Small intestine (tissue), 7 donors: ENCODE measurements at regions not wholly inside any gene's neighbourhood (a gene's known extent, or its start where the extent isn't known, plus 50 kb on each side); places are given as distances from the start of the nearest gene placed in this dataset.

Experiments used
- DNase-seq, 2 donors: peaks; one replicate each; pipeline versions ENCODE4 v3.0.0 to v3.0.0-alpha.2; 2013
- FAIRE-seq: peaks from 2 replicates; lab custom pipeline; 2012; peaks lifted over from hg19 to GRCh38; lab: Jason Lieb, UNC
- H3K27ac ChIP-seq, 3 donors: one replicate each; pipeline ENCODE4 v1.5.1; 2013; ENCODE audit warnings: low read length in 2 of 3, mild to moderate bottlenecking in 2 of 3, control low read depth in 1 of 3, inconsistent platforms in 1 of 3, low read depth in 1 of 3, moderate library complexity in 1 of 3
- H3K27me3 ChIP-seq, 3 donors: one replicate each; pipeline ENCODE4 v1.6.1; 2013; ENCODE audit warnings: low read length in 3 of 3, inconsistent platforms in 1 of 3; ENCODE audit not compliant: control insufficient read depth in 3 of 3, insufficient read depth in 3 of 3
- H3K36me3 ChIP-seq, 3 donors: one replicate each; pipeline ENCODE4 v1.6.1; 2013; ENCODE audit warnings: low read length in 3 of 3, inconsistent platforms in 1 of 3, low read depth in 1 of 3, mild to moderate bottlenecking in 1 of 3, moderate library complexity in 1 of 3; ENCODE audit not compliant: control insufficient read depth in 3 of 3, insufficient read depth in 2 of 3
- H3K4me1 ChIP-seq, 3 donors: one replicate each; pipeline ENCODE4 v1.6.1; 2013; ENCODE audit warnings: low read length in 2 of 3, inconsistent platforms in 1 of 3, low read depth in 1 of 3, mild to moderate bottlenecking in 1 of 3, moderate library complexity in 1 of 3; ENCODE audit not compliant: control insufficient read depth in 3 of 3, insufficient read depth in 2 of 3
- H3K4me3 ChIP-seq, 3 donors: one replicate each; pipeline ENCODE4 v1.5.1; 2013; ENCODE audit warnings: low read length in 3 of 3, control low read depth in 1 of 3, inconsistent platforms in 1 of 3, low read depth in 1 of 3, mild to moderate bottlenecking in 1 of 3, moderate library complexity in 1 of 3
- H3K9me3 ChIP-seq, 2 donors: one replicate each; pipeline ENCODE4 v1.6.1; 2013; ENCODE audit warnings: low read depth in 1 of 2, low read length in 1 of 2; ENCODE audit not compliant: control insufficient read depth in 2 of 2, insufficient read depth in 1 of 2
- WGBS, 3 donors: extraction: QIAGEN DNeasy Blood & Tissue Kit; methylation state at CpG; one replicate each; pipeline ENCODE4 v1.1.7; 2013; 5-methylcytosine and 5-hydroxymethylcytosine counted together
- donor health status: healthy with polysubstance abuse.
- donor health status: control.
- donor health status: control.
- donor health status: Bipolar disorder and iron deficiency.
- donor health status: healthy.

GRCh38 chr5:65068410-65068809 is 299.7 kb downstream of the CWC27 start:
- no peaks in the 10 kb centered on the region for H3K9me3 ChIP-seq
- H3K4me1 ChIP-seq, result no peaks in the 10 kb centered on the region
- H3K36me3 ChIP-seq, result no peaks in the 10 kb centered on the region
- no peaks in the 10 kb centered on the region for H3K27me3 ChIP-seq
- no peak overlapping the region for H3K4me3 ChIP-seq
- WGBS, 3 donors, result 84 to 93% (median 90%) methylated on average over 2 of the region's 2 CpGs
- FAIRE-seq (no peak), DNase-seq (no peak)
- H3K27ac ChIP-seq, result no peak overlapping the region

- Histone ChIP-seq H3K36me3 (no peaks in the 10 kb centered on the region), H3K4me3 (no peak overlapping the region), H3K9me3 (no peaks in the 10 kb centered on the region), H3K27me3 (no peaks in the 10 kb centered on the region), H3K27ac (no peak overlapping the region), H3K4me1 (no peaks in the 10 kb centered on the region)
- FAIRE-seq (no peak), DNase-seq (no peak)
- WGBS, 3 donors, result 47 to 81% (median 74%) methylated on average over 1 of the region's 1 CpG
These were observed 301.3 kb downstream of the CWC27 start for GRCh38 chr5:65070026-65070425.

- Histone ChIP-seq H3K4me1 (no peaks in the 10 kb centered on the region), H3K9me3 (no peaks in the 10 kb centered on the region), H3K27me3 (no peaks in the 10 kb centered on the region), H3K4me3 (no peak overlapping the region), H3K27ac (no peak overlapping the region), H3K36me3 (no peaks in the 10 kb centered on the region)
- no peak for FAIRE-seq
- no peak for DNase-seq
- WGBS, 3 donors, result 73 to 76% (median 76%) methylated on average over 8 of the region's 8 CpGs
These were observed 304.1 kb downstream of the CWC27 start for GRCh38 chr5:65072850-65073249.

GRCh38 chr5:65073250-65073661 is 304.5 kb downstream of the CWC27 start:
- FAIRE-seq (no peak), DNase-seq (no peak)
- H3K9me3 ChIP-seq, result no peaks in the 10 kb centered on the region
- WGBS, 3 donors, result 70 to 84% (median 80%) methylated on average over 8 of the region's 8 CpGs
- no peak overlapping the region for H3K4me3 ChIP-seq
- H3K27me3 ChIP-seq, result no peaks in the 10 kb centered on the region
- no peaks in the 10 kb centered on the region for H3K4me1 ChIP-seq
- H3K36me3 ChIP-seq, result no peaks in the 10 kb centered on the region
- no peak overlapping the region for H3K27ac ChIP-seq

- Histone ChIP-seq H3K4me1 (no peaks in the 10 kb centered on the region), H3K9me3 (no peaks in the 10 kb centered on the region), H3K27me3 (no peaks in the 10 kb centered on the region), H3K4me3 (no peak overlapping the region), H3K27ac (no peak overlapping the region), H3K36me3 (no peaks in the 10 kb centered on the region)
- FAIRE-seq (no peak), DNase-seq (no peak)
- 88 to 92% (median 89%) methylated on average over 2 of the region's 2 CpGs for WGBS, 3 donors
These were observed 307.0 kb downstream of the CWC27 start for GRCh38 chr5:65075623-65076250.

- Histone ChIP-seq H3K27me3 (no peaks in the 10 kb centered on the region), H3K4me1 (no peaks in the 10 kb centered on the region), H3K27ac (no peak overlapping the region), H3K4me3 (no peak overlapping the region), H3K36me3 (no peaks in the 10 kb centered on the region), H3K9me3 (no peaks in the 10 kb centered on the region)
- DNase-seq (peak; percentile 28 to 46), FAIRE-seq (no peak)
- WGBS, 3 donors, result 56 to 59% (median 58%) methylated on average over 5 of the region's 5 CpGs
These were observed 307.6 kb downstream of the CWC27 start for GRCh38 chr5:65076251-65076869.

GRCh38 chr5:65077653-65078052 is 308.9 kb downstream of the CWC27 start:
- Histone ChIP-seq H3K4me3 (no peak overlapping the region), H3K9me3 (no peaks in the 10 kb centered on the region), H3K27me3 (no peaks in the 10 kb centered on the region), H3K27ac (no peak overlapping the region), H3K36me3 (no peaks in the 10 kb centered on the region), H3K4me1 (no peaks in the 10 kb centered on the region)
- FAIRE-seq (no peak), DNase-seq (no peak)
- 58 to 69% (median 69%) methylated on average over 4 of the region's 4 CpGs for WGBS, 3 donors

- FAIRE-seq, result no peak
- Histone ChIP-seq H3K9me3 (no peaks in the 10 kb centered on the region), H3K27me3 (no peaks in the 10 kb centered on the region), H3K36me3 (no peaks in the 10 kb centered on the region), H3K4me3 (no peak overlapping the region), H3K27ac (no peak overlapping the region), H3K4me1 (no peaks in the 10 kb centered on the region)
- WGBS, 3 donors, result 83 to 90% (median 89%) methylated on average over 4 of the region's 4 CpGs
- DNase-seq, result no peak
These were observed 309.6 kb downstream of the CWC27 start for GRCh38 chr5:65078331-65078730.

GRCh38 chr5:65081071-65081470 is 312.3 kb downstream of the CWC27 start:
- Histone ChIP-seq H3K4me1 (no peaks in the 10 kb centered on the region), H3K9me3 (no peaks in the 10 kb centered on the region), H3K36me3 (no peaks in the 10 kb centered on the region), H3K27me3 (no peaks in the 10 kb centered on the region), H3K4me3 (no peak overlapping the region), H3K27ac (no peak overlapping the region)
- DNase-seq (no peak), FAIRE-seq (no peak)
